SK-N-MC (cell line): ENCODE measurements at regions not wholly inside any gene's neighbourhood (a gene's known extent, or its start where the extent isn't known, plus 50 kb on each side); places are given as distances from the start of the nearest gene placed in this dataset.

ENCODE experiments used
- EZH2 ChIP-seq: fragments of 200-600 bp; sonication (generic); IDR thresholded peaks from one replicate; pipeline ENCODE4 v1.6.1; 2017; ENCODE audit warnings: antibody characterized with exemption
- POLR2AphosphoS5 ChIP-seq: IDR thresholded peaks from 2 replicates; pipeline ENCODE4 v1.6.1; 2012; ENCODE audit warnings: mild to moderate bottlenecking, low read depth, low read length, borderline replicate concordance

- TF ChIP-seq EZH2 (no peak), POLR2AphosphoS5 (no peak)
These were observed 85.1 kb upstream of the NID2 start for GRCh38 chr14:52153939-52154338.
